ENCODE measurements at regions not wholly inside any gene's neighbourhood (a gene's known extent, or its start where the extent isn't known, plus 50 kb on each side); places are given as distances from the start of the nearest gene placed in this dataset.
"Not testable (repeated sequence)": the region's sequence is repeated elsewhere in the genome, so short reads cannot be mapped to it uniquely, and the experiment has no call there.

DNA sequence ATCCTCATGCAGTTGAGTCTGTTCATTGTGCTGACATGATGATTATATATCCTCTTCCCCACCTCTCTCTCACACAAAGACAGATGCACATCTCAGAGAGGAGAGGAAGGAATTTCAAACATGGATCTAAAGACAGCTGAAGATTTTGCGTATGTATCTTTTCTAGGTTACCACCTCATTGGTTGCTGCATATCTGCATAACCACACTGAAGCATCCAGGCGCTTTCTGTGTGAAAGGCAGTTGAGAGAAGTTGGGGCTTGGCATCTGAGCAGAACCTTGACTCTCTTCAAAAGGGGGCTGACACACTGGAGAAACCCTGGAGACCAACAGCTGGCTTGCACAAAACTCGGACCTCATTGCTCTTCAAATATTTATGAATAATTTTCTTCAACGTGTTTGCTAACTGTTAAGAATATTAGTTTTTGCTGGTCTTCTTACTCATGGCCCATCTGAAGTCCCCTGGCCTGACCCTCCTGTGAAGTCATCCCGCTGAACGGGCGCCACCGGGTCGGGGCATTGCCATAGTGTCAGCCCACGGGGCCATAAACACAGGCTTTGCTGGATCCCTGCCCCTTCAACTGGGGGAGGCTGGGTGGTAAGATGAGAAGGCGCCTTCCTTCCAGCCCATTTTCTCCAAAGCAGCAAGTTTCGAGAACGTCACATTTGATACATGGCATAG, 593.2 kb upstream of the CLINT1 start:
- Mint-ChIP-seq H3K4me3 (ENCODE audit: unreplicated experiment) (no peak overlapping the region), H3K9me3 (ENCODE audit: unreplicated experiment) (no peaks in the 10 kb centered on the region), H3K27ac (ENCODE audit: unreplicated experiment) (no peak overlapping the region), H3K4me1 (ENCODE audit: unreplicated experiment) (peaks cover 37% of the 10 kb centered on the region), H3K27me3 (ENCODE audit: unreplicated experiment) (no peaks in the 10 kb centered on the region), H3K36me3 (ENCODE audit: unreplicated experiment) (no peaks in the 10 kb centered on the region)
- no peak for DNase-seq (ENCODE audit: extremely low spot score, unreplicated experiment)
- TF ChIP-seq, protein P1, sequence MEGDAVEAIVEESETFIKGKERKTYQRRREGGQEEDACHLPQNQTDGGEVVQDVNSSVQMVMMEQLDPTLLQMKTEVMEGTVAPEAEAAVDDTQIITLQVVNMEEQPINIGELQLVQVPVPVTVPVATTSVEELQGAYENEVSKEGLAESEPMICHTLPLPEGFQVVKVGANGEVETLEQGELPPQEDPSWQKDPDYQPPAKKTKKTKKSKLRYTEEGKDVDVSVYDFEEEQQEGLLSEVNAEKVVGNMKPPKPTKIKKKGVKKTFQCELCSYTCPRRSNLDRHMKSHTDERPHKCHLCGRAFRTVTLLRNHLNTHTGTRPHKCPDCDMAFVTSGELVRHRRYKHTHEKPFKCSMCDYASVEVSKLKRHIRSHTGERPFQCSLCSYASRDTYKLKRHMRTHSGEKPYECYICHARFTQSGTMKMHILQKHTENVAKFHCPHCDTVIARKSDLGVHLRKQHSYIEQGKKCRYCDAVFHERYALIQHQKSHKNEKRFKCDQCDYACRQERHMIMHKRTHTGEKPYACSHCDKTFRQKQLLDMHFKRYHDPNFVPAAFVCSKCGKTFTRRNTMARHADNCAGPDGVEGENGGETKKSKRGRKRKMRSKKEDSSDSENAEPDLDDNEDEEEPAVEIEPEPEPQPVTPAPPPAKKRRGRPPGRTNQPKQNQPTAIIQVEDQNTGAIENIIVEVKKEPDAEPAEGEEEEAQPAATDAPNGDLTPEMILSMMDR (IDR thresholded peaks at IDR 0.05): no peak

DNA sequence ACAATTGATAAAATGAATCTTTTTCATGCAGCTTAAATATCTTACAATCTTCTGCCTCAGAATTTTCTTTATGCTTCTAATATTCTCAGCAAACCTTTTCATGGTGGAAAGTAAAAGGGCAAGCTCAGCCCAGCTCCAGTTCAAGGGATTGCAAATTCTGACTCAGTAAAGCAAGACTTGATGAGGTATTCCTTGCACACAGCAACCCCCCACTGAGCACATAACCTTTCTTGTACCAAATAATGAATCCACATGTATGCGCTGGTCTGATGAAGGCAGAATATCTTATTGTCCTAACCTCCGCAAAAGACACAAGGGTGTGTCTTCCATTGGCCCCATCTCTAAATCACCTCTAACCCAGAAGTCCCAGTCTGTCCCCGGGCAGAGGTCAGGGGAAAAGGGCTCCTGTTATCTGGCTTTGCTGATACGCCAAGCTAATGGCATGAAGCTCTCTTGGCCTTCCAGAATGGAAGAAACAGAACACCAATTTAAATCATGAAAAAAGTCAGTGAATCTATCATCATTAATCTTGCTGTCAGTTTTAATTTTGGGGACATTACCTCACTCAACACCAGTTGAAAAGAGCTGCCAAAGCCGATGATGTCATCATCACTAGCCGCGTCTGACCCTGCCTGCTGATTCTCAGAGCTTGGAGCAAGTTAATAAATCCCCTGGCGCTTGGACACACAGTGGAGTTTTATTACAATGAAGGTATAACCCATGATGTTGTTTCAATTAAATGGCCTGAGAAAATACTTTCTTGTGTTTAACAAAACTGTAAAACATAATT, 592.5 kb upstream of the CLINT1 start:
- Mint-ChIP-seq H3K27ac (ENCODE audit: unreplicated experiment) (peak overlapping the region; percentile 67), H3K27me3 (ENCODE audit: unreplicated experiment) (no peaks in the 10 kb centered on the region)
- TF ChIP-seq, protein P1 (IDR thresholded peaks at IDR 0.05): no peak

DNA sequence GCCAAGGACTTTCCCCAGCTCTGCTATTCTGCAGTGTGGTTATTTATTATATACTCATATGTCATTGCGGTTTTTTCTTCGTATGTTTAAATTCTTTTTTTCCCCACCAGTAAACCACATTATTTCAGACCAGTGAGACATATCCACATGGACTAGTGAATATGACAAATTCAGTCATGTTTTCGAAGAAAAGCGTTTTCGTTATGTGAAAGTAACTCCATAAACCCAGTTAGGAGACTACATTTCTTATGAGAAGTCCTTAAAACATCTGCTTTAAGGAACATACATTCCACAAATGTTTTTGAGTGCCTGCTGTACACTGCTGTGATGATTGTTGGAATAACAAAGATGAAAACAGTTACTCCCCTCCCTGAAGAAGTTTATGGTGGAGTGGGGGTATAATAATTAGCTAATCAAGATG, 591.8 kb upstream of the CLINT1 start:
- TF ChIP-seq, protein P1 (IDR thresholded peaks at IDR 0.05): no peak
- Mint-ChIP-seq H3K27me3 (ENCODE audit: unreplicated experiment) (no peaks in the 10 kb centered on the region), H3K27ac (ENCODE audit: unreplicated experiment) (peak overlapping the region; percentile 67), H3K4me3 (ENCODE audit: unreplicated experiment) (no peak overlapping the region), H3K4me1 (ENCODE audit: unreplicated experiment) (peaks cover 27% of the 10 kb centered on the region), H3K36me3 (ENCODE audit: unreplicated experiment) (no peaks in the 10 kb centered on the region), H3K9me3 (ENCODE audit: unreplicated experiment) (no peaks in the 10 kb centered on the region)
- no peak for DNase-seq (ENCODE audit: extremely low spot score, unreplicated experiment)

More for the DNA sequence above, 592.5 kb upstream of the CLINT1 start:
- H3K4me3 Mint-ChIP-seq (ENCODE audit: unreplicated experiment): no peak overlapping the region
- peaks cover 29% of the 10 kb centered on the region for H3K4me1 Mint-ChIP-seq (ENCODE audit: unreplicated experiment)
- no peaks in the 10 kb centered on the region for H3K9me3 Mint-ChIP-seq (ENCODE audit: unreplicated experiment)
- no peak for DNase-seq (ENCODE audit: extremely low spot score, unreplicated experiment)
- no peaks in the 10 kb centered on the region for H3K36me3 Mint-ChIP-seq (ENCODE audit: unreplicated experiment)

DNA sequence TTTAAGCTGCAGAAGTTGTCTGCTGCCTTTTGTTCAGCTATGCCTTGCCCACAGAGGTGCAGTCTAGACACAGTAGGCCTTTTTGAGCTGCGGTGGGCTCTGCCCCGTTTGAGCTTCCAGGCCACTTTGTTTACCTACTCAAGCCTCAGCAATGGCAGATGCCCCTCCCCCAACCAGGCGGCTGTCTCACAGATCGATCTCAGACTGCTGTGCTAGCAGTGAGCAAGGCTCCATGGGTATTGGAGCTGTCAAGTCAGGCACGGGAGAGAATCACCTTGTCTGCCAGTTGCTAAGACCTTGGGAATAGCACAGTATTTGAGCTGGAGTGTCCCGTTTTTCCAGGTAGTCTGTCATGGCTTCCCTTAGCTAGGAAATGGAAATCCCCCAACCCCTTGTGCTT, 587.8 kb upstream of the CLINT1 start:
- H3K27me3 Mint-ChIP-seq (ENCODE audit: unreplicated experiment); H3K27ac Mint-ChIP-seq (ENCODE audit: unreplicated experiment); H3K36me3 Mint-ChIP-seq (ENCODE audit: unreplicated experiment); DNase-seq (ENCODE audit: extremely low spot score, unreplicated experiment); H3K9me3 Mint-ChIP-seq (ENCODE audit: unreplicated experiment); H3K4me3 Mint-ChIP-seq (ENCODE audit: unreplicated experiment): not testable (repeated sequence)
- peaks cover 23% of the 10 kb centered on the region for H3K4me1 Mint-ChIP-seq (ENCODE audit: unreplicated experiment)

DNA sequence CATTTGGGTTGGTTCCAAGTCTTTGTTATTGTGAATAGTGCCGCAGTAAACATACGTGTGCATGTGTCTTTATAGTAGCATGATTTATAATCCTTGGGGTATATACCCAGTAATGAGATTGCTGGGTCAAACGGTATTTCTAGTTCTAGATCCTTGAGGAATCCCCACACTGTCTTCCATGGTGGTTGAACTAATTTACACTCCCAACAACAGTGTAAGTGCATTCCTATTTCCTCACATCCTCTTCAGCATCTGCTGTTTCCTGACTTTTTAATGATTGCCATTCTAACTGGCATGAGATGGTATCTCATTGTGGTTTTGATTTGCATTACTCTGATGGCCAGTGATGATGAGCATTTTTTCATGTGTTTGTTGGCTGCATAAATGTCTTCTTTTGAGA, 580.3 kb upstream of the CLINT1 start:
- H3K27ac Mint-ChIP-seq (ENCODE audit: unreplicated experiment); H3K9me3 Mint-ChIP-seq (ENCODE audit: unreplicated experiment); H3K36me3 Mint-ChIP-seq (ENCODE audit: unreplicated experiment); DNase-seq (ENCODE audit: extremely low spot score, unreplicated experiment); H3K4me3 Mint-ChIP-seq (ENCODE audit: unreplicated experiment); H3K4me1 Mint-ChIP-seq (ENCODE audit: unreplicated experiment): not testable (repeated sequence)
- peaks cover 12% of the 10 kb centered on the region for H3K27me3 Mint-ChIP-seq (ENCODE audit: unreplicated experiment)
